ENCODE measurements at regions not wholly inside any gene's neighbourhood (a gene's known extent, or its start where the extent isn't known, plus 50 kb on each side); places are given as distances from the start of the nearest gene placed in this dataset.
A peak's percentile ranks its signal among the peaks of the same experiment; 100 is the strongest.

- 40% methylated on average over 1 of the region's 2 CpGs; no CpG with 5 or more reads in 1 of the 2 experiments for WGBS, 2 experiments (ENCODE audit: extremely low coverage in 2 of 2, insufficient read length in 1 of 2)
- DNase-seq (no peak), ATAC-seq (ENCODE audit: low read depth) (no peak)
- in situ Hi-C loops (cut with MboI; ENCODE audit: low sequenced_read_pairs): no loop called here
- Histone ChIP-seq H3K9me1 (ENCODE audit: insufficient read depth, low read length) (no peaks in the 10 kb centered on the region), H3K14ac (replicated peaks; ENCODE audit: low read depth, low read length) (no peak overlapping the region), H3K4me2 (ENCODE audit: low read depth, low read length) (no peak overlapping the region), H3K27me3 (ENCODE audit: control insufficient read depth, insufficient read depth, low read length) (no peaks in the 10 kb centered on the region), H2AK5ac (ENCODE audit: low read depth, low read length) (no peak overlapping the region), H4K20me1 (ENCODE audit: insufficient read depth, low read length) (no peaks in the 10 kb centered on the region), H3K9me3 (ENCODE audit: control insufficient read depth, insufficient read depth, low read length) (no peaks in the 10 kb centered on the region), H2AFZ (replicated peaks; ENCODE audit: low read length, poor library complexity) (no peak overlapping the region), H3K27ac (ENCODE audit: insufficient read depth, low read length) (no peak overlapping the region), H3K23ac (ENCODE audit: low read depth, low read length) (no peak overlapping the region), H3K56ac (ENCODE audit: extremely low read depth, insufficient read depth, low read length) (no peak overlapping the region), H4K91ac (ENCODE audit: insufficient read depth, low read depth, low read length) (no peak overlapping the region), H4K5ac (ENCODE audit: low read depth, low read length) (no peak overlapping the region), H2AK9ac (replicated peaks; ENCODE audit: low read depth, low read length, poor library complexity) (no peak overlapping the region), H2BK5ac (ENCODE audit: low read depth, low read length, poor library complexity, severe bottlenecking) (no peak overlapping the region), H3K4me1 (ENCODE audit: control insufficient read depth, insufficient read depth, low read length) (no peaks in the 10 kb centered on the region), H4K8ac (ENCODE audit: low read depth in 2 of 2, low read length in 2 of 2) (no peak overlapping the region), H3K4me3 (ENCODE audit: insufficient read depth, low read depth, low read length) (no peak overlapping the region), H2BK20ac (ENCODE audit: low read depth, low read length) (no peak overlapping the region), H3K9ac (ENCODE audit: low read depth, low read length) (no peak overlapping the region), H3K18ac (ENCODE audit: low read depth, low read length) (no peak overlapping the region), H3K79me1 (ENCODE audit: low read depth in 1 of 2, low read length in 2 of 2) (no peaks in the 10 kb centered on the region), H3K4ac (ENCODE audit: low read depth, low read length) (no peak overlapping the region), H2BK15ac (ENCODE audit: low read depth, low read length) (no peak overlapping the region), H2BK120ac (ENCODE audit: low read depth, low read length) (no peak overlapping the region), H3K36me3 (ENCODE audit: control insufficient read depth, insufficient read depth, low read length) (no peaks in the 10 kb centered on the region)
- dilution Hi-C loops (cut with HindIII; ENCODE audit: low sequenced_read_pairs, unreplicated experiment): no loop called here
- TF ChIP-seq MAFK (IDR thresholded peaks at IDR 0.05; ENCODE audit: low read depth, low read length) (peak; percentile 78), RAD21 (IDR thresholded peaks at IDR 0.05; ENCODE audit: low read length) (no peak)
- POLR2A ChIA-PET (ENCODE audit: unreplicated experiment): no interaction called here
- CTCF ChIA-PET: no interaction called here
- BruUV-seq (replicated peaks): no TSS peak
- intact Hi-C loops (cut with micrococcal nuclease): no loop called here
Observed at GRCh38 chr11:82009133-82009532, 724.5 kb downstream of the FAM181B start.
